NCI-H2107 treated with DMSO at 0.1 percent for 48 hours (cell line): ENCODE measurements at regions not wholly inside any gene's neighbourhood (a gene's known extent, or its start where the extent isn't known, plus 50 kb on each side); places are given as distances from the start of the nearest gene placed in this dataset.

ENCODE experiments used
- DNase-seq: peaks from one replicate; lab custom pipeline; 2025; ENCODE audit not compliant: unreplicated experiment; lab: John Stamatoyannopoulos, UW

- no peak for DNase-seq
Observed at GRCh38 chr17:14776791-14777190, 475.9 kb downstream of the HS3ST3B1 start.

GRCh38 chr17:14775731-14776492 lies 475.0 kb downstream of the HS3ST3B1 start:
- DNase-seq, result no peak

DNA sequence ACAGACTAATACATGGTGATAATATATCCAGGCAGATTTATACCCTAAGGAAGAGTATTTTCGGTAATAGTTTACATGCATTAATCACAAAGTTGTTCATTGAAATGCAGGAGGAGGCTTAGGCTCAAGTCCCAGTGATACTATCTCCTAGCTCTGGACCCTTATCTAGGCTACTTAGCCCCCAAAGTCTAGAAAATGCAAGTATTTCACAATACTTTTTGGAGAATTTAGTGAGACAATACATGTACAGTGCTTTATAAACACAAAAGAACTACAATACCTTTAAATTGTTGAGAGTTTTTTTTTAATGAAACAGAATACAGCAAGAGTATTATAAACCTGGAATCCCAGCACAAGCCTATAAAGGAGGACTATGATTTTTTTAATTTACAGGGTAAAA lies 473.9 kb downstream of the HS3ST3B1 start:
- DNase-seq, result no peak

DNA sequence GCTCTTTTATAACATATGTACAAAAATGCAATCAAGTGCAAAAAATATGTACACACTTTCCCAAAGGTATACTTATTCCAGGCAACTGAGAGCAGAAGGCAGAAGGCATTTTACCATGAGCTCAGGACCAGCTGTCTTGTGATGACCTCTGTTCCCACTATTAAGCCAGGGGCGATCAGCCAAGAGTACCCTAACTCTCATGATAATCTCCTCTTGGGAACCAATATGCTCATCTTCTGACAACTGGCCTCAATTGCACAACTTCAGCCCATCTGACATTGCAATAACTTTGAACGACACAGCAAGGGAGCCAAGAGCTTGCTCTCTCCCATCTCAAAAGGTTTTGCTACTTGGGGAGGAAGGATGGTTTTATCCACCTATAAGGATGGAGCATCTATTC lies 471.9 kb downstream of the HS3ST3B1 start:
- DNase-seq, result no peak

- DNase-seq, result no peak
Observed at GRCh38 chr17:14771543-14771942, 470.7 kb downstream of the HS3ST3B1 start.

DNA sequence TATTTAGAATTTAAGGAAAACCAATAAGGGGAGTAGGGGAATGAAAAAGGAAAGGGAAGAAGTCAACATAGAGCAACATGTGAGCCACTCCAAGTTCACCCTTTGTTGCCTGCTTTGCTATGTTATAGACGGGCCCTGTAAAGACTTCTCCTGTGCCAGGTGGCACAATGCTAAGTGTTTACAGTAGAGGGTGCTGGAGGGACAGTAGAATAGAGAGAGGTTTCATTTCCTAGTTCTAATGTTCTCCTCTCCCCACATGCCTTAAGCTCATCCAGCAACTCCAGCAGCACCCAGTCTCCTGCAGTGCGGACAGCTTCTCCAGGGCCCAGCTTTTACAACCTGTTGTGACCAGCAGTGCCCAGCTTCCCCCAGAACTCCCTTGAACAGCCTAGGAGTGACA lies 468.0 kb downstream of the HS3ST3B1 start:
- DNase-seq, result no peak

- DNase-seq, result no peak
Observed at GRCh38 chr17:14762736-14763479, 462.0 kb downstream of the HS3ST3B1 start.

DNA sequence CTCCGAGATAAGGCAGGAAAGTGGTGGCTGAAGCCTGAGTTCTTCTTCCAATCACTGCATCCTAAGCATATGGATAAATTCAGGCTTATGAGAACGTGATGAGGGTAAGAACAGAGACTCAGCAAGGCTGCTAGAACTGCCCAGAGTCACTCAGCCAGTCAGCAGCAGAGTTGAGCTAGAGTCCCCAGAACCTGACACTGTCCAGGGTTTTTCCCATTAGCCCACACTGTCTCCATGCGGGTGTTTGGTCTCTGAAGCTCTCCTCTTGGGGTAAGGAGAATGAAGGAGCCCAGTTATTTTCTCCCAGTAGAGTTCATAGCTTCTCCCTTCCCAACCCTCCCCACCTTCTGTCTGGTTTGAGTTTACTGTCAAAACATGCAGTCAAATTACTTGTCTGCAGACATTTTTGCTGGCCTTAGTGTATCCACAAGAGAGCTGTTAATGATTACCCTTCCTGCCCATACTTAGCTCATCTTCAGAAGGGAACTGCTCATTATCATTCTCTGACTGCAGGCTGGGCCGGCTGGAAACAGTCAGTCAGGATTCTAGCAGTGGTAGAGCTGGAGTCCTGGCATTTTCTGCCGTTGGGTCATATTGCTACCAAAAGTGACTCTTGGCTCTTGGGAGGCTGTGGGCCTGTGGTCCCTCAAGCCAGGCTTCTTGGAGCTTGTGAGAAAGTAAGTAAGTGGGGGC lies 460.0 kb downstream of the HS3ST3B1 start:
- DNase-seq, result no peak

DNA sequence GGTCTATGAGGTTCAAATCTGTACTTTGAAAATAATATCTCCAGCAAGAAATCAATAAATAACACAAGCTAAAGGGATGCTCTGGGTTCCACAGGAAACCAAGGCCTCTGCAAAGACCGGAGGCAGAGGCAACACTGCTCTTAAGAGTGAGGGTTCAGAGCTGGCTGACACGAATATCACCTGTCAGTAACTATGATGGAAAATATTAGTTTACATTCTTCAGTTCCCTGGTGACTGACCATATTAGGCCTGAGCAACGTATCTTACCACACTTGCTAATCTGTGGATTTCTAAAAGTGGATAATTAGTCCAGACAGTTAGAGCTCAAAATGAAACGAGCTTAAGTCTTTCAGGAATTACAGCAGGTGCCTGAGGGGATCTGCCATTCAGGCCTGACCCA lies 459.3 kb downstream of the HS3ST3B1 start:
- no peak for DNase-seq

DNA sequence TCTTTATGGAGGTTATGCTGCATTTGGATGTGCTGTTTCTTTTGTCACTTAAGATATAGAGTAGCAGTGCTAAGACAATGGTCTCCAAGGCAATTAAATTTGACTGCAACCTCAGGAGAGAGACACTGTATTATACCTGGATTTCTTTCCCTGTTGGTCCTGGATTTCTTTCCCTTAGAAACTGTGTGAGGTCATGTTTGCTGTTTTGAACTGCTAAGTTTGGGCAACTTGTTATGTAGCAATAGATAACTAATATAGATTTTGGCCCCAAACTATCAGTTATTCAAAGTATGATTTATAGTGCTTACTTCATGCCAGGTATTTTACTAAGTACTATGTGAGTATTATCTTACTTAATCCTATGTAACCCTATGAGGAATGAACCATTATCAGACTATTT lies 458.4 kb downstream of the HS3ST3B1 start:
- no peak for DNase-seq

DNA sequence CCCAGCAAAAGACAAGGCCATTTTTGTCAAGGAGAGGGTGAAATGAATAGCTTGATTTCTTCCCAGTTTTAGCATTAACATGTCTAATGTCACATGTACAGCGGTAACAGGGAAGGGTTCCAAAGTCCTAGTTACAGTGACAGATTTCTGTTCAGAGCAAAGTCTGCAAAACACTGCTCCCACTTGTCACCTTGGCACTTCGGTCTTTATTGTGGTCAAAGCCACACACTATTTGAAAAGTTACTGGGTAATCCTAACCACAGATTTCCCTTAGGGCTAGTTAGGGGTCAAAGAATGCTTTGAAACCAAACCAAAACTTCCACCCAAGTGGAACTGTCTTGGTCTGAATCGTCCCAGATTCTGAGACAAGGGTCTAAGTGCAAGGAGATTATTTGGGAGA lies 455.6 kb downstream of the HS3ST3B1 start:
- no peak for DNase-seq

DNA sequence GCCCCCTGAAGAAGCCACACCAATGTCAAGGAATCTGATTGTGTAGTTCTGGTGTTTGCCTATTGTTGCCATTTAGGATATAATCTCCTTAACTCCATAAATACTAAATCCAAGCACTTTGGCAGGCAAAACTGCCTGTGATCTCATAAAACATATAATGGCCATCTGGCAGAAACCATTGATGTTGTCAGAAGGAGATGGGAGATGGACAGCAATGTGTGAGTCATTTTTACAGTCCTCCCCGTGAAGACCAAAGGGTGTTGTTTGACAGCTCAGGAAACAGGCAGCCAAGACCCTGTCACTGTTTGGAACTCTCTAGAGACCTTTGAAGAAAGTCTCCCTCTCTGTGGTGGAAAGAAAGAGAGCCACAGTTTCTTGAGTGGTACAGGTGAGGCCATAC lies 454.1 kb downstream of the HS3ST3B1 start:
- DNase-seq, result no peak

DNA sequence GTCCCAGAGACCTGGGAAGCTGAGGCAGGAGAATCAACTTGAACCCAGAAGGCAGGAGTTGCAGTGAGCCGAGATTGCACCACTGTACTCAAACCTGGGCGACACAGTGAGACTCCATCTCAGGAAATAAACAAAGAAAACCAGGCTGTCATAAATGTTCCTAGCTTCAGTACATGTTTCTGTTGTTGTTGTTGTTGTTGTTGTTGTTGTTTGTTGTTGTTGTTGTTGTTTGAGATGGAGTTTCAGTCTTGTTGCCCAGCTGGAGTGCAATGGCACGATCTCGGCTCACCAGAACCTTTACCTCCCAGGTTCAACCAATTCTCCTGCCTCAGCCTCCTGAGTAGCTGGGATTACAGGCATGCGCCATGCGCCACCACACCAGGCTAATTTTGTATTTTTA lies 452.5 kb downstream of the HS3ST3B1 start:
- no peak for DNase-seq

- DNase-seq, result no peak
Observed at GRCh38 chr17:14752011-14752410, 451.1 kb downstream of the HS3ST3B1 start.

GRCh38 chr17:14750866-14751265 lies 450.0 kb downstream of the HS3ST3B1 start:
- no peak for DNase-seq

DNA sequence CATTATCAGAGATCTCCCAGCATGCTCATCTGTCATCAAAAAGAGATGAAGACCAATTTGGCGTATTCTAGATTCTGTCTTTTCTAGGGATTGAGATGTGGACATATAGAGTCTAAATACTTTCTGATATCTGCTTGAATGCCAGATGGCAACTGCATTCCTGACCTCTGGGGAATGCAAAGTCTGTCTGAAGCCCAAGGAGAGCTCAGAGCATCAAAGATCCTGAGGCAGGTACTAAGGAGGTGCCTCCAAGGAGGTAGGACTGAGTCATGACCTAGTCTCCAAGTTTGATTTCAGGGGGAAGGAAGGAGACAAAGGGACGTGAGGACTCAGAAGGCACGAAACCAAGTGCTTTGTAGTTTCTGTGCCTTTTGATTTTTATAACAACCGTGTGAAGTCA lies 448.4 kb downstream of the HS3ST3B1 start:
- DNase-seq, result no peak

- no peak for DNase-seq
Observed at GRCh38 chr17:14748036-14748710, 447.3 kb downstream of the HS3ST3B1 start.

- DNase-seq, result no peak
Observed at GRCh38 chr17:14747603-14747950, 446.7 kb downstream of the HS3ST3B1 start.

DNA sequence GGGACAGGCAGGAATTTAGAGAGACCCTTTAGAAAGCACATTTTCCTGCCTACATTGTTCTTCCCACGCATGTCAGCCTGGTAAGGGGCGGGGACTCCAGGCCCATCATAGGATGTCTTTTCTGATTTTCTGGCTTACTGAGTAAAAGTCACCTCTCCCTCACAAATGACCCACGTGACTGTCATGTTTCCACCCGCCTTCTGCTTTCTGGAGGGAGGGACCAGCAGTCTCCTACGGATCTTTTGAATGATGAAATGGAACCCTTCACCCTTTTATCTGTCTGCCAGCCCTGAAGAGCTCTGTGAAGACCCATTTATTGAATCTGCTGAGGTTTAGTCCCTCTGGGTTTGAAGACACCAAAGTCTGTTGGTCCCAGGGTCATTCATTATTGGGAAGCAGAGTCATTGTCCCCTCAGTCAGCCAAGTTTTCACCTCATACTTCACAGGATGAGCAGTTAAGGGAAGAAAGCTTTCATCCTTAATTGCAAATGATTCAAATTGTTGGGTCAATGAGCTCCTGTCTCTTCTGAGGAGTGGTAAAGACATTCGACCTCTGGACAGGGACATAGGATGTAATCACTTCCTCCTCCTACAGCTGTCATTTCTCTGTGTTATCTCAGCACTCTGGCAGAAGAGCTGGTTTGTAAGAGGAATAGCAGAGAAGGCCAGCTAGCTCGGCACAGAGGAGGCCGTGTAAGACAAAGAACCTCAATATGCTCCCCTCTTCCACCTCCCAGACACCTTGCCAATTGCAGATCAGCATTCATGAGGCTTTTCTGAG lies 446.1 kb downstream of the HS3ST3B1 start:
- DNase-seq, result no peak

- no peak for DNase-seq
Observed at GRCh38 chr17:14745541-14745940, 444.7 kb downstream of the HS3ST3B1 start.
